HL-60 (cell line): ENCODE measurements at regions not wholly inside any gene's neighbourhood (a gene's known extent, or its start where the extent isn't known, plus 50 kb on each side); places are given as distances from the start of the nearest gene placed in this dataset.
"Not testable (repeated sequence)": the region's sequence is repeated elsewhere in the genome, so short reads cannot be mapped to it uniquely, and the experiment has no call there.

Experiments
- DNase-seq, 2 experiments: peaks; one replicate each; pipeline ENCODE4 v3.0.0-alpha.2; 2010 to 2020; ENCODE audit warnings: low read depth in 1 of 2, low spot score in 1 of 2
- H3K27ac ChIP-seq: fragments of 250-450 bp; sonication (Bioruptor Pico); replicated peaks from 2 replicates; pipeline ENCODE4 v1.5.1; 2020; ENCODE audit warnings: mild to moderate bottlenecking, moderate library complexity
- H3K27me3 ChIP-seq: fragments of 250-450 bp; sonication (Bioruptor Pico); 2 replicates; pipeline ENCODE4 v1.5.1; 2021; ENCODE audit warnings: mild to moderate bottlenecking, moderate library complexity; ENCODE audit not compliant: insufficient read depth, poor library complexity, severe bottlenecking
- H3K4me3 ChIP-seq: replicated peaks from 2 replicates; pipeline ENCODE4 v1.5.1; 2011; ENCODE audit warnings: mild to moderate bottlenecking, control low read depth, low read length; ENCODE audit not compliant: insufficient read depth
- CTCF ChIP-seq: IDR thresholded peaks from one replicate; pipeline ENCODE4 v1.5.1; 2011; ENCODE audit warnings: low read length, control low read depth, inconsistent platforms; ENCODE audit not compliant: insufficient read depth
- GABPA ChIP-seq: IDR thresholded peaks from 2 replicates; pipeline ENCODE4 v1.6.1; 2012; ENCODE audit warnings: low read depth
- POLR2AphosphoS5 ChIP-seq: IDR thresholded peaks from 2 replicates; pipeline ENCODE4 v1.6.1; 2012; ENCODE audit warnings: low read depth
- REST ChIP-seq: IDR thresholded peaks from 2 replicates; pipeline ENCODE4 v1.6.1; 2012; ENCODE audit warnings: low read depth; ENCODE audit not compliant: insufficient replicate concordance
- SPI1 ChIP-seq: IDR thresholded peaks from 2 replicates; pipeline ENCODE4 v1.6.1; 2012; ENCODE audit warnings: low read depth, mild to moderate bottlenecking, borderline replicate concordance

- no peak overlapping the region for H3K4me3 ChIP-seq
- no peaks in the 10 kb centered on the region for H3K27me3 ChIP-seq
- DNase-seq: no peak
- no peak overlapping the region for H3K27ac ChIP-seq
- no peak for TF ChIP-seq REST
- TF ChIP-seq SPI1: no peak
- no peak for TF ChIP-seq GABPA
- no peak for TF ChIP-seq CTCF
- TF ChIP-seq POLR2AphosphoS5: no peak
Observed at GRCh38 chr3:71984843-71985613, 200.1 kb upstream of the PROK2 start.

GRCh38 chr3:71983694-71984093 lies 198.7 kb upstream of the PROK2 start:
- no peak for DNase-seq
- H3K27ac ChIP-seq: no peak overlapping the region
- no peak overlapping the region for H3K4me3 ChIP-seq
- TF ChIP-seq SPI1 (no peak), CTCF (no peak), POLR2AphosphoS5 (no peak), REST (no peak), GABPA (no peak)
- H3K27me3 ChIP-seq: no peaks in the 10 kb centered on the region

GRCh38 chr3:71982506-71983258 lies 197.7 kb upstream of the PROK2 start:
- H3K4me3 ChIP-seq, H3K27ac ChIP-seq, H3K27me3 ChIP-seq: not testable (repeated sequence)
- peak in 1 of 2 experiments; percentile 69 for DNase-seq

- no peak for DNase-seq
- no peaks in the 10 kb centered on the region for H3K27me3 ChIP-seq
- H3K4me3 ChIP-seq: no peak overlapping the region
- no peak for TF ChIP-seq REST
- no peak for TF ChIP-seq SPI1
- no peak for TF ChIP-seq GABPA
- TF ChIP-seq POLR2AphosphoS5: no peak
- no peak for TF ChIP-seq CTCF
- no peak overlapping the region for H3K27ac ChIP-seq
Observed at GRCh38 chr3:71979175-71979574, 194.2 kb upstream of the PROK2 start.
